Stimulated activated CD4-positive, alpha-beta T cell treated with anti-CD3 and anti-CD28 coated beads, Interleukin-2, amount 100 ng/mL, for 48 hours (primary cell): ENCODE measurements at regions not wholly inside any gene's neighbourhood (a gene's known extent, or its start where the extent isn't known, plus 50 kb on each side); places are given as distances from the start of the nearest gene placed in this dataset.

Experiments
- DNase-seq, 2 donors: peaks; one replicate each; pipeline ENCODE4 v3.0.0-alpha.2; 2020

DNA sequence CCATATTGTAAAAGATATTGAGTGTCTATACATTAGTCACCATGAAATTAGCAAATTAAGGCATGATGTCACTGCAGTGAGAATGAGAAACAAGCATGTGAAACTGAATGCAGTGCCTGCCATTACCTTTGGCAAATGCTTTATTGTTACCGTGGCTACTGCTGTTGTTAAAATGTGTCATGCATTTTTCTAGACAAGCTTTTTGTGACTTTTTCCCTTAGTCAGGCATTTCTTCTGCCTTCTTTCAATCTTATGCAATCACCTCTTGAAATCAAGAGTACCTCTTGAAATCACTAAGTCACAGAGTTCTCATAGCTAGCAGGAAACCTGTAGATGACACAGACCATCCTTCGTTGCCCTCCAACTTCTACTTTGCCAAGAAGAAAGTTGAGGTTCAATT is 461.7 kb upstream of the TENM4 start:
- no peak for DNase-seq

DNA sequence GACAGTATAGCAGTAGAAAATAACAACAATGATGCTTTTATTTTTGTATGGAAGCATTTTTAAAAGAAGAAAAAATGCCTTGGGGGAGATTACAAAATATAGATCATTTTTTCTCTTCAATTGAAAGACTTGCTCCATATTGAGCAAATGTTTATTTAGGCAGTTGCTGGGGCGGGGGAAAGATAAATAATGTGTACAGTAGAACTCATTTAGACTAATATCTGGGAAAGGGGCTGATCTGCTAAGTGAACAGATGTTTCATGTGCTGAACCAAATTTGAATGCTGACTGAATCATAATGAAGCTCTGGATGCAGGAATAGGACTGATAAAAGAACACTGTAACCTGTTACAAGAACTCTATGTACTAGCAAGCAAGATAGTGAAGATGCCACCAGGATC is 457.1 kb upstream of the TENM4 start:
- no peak for DNase-seq

DNA sequence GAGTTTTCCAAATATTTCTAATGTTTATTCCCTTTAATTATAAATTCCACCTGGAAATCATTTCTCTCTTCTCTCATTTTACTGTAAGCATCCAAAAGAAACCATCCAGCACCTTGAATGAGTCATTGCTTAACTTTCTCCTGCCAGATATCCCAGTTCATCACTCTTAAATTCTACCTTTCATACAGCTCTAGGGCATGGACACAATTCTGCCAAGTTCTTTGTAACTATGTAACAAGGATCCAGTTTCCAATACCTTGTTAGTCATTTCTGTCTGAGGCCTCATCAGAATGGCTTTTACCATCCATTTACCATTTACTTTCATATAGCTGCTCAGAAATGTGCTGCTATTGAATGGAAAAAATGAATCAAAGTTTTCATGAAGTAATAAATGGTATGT is 455.4 kb upstream of the TENM4 start:
- DNase-seq: no peak

DNA sequence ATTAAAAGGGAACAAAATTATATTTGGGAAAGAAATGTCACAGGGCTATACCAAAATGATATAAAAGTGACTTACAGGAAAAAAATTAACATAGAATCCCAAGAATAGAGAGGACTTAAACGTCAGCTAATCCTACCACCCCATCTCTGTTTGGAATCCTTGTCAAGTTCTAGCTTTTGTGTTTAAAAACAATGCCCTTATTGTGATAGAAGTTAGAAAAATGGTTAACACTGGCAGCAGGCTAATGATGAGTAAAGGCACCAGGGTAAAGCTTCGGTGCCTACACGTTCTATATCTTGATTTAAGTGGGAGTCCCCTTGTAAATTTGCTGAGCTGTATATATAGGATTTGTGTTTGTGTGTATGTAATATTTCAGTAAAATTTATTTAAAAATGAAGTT is 453.3 kb upstream of the TENM4 start:
- no peak for DNase-seq

DNA sequence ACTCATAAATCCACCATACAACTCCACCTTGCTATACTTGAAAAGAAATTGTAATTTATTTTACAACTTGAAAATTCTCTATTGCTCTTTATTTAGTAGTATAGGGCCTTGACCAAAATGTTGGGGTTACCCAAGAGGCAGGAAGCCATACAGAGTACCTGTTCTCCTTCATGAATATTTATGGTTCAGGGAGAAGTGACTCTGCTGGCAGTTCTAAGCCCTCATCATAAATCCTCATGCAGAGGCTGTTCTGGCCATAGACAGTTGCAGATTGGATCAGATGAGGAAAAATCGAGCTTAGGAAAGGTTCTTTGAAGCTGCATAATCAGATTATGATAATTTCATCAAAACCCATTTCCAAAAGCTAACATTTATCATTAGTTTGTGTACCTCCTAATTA is 449.4 kb upstream of the TENM4 start:
- DNase-seq: no peak

DNA sequence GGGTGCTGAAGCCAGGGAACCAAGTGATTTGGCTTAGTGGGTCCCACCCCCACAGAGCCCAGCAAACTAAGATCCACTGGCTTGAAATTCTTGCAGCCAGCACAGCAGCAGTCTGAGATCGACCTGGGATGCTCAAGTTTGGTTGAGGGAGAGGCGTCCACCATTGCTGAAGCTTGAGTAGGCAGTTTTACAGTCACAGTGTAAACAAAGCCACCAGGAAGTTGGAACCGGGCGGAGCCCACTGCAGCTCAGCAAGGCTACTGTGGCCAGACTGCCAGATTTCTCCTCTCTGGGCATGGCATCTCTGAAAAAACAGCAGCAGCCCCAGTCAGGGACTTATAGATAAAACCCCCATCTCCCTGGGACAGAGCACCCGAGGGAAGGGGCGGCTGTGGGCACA is 424.1 kb upstream of the TENM4 start:
- DNase-seq: no peak

DNA sequence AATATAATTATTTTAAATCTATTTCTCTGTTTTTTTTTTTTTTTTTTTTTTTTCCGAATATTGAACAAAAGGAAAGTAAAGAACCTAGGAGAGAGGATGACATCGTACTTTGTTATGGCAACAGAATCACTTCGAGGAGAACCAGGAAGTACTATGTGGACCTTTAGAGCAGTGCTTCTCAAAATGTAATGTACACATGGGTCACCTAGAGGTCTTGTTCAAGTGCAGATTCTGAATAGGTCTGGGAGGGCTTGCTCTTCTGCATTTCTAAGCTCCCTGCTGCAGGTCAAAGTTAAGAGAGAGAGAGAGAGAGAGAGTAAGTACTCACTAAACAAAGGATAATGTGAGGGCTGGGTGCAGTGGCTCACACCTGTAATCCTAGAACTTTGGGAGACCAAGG is 419.5 kb upstream of the TENM4 start:
- DNase-seq: no peak

DNA sequence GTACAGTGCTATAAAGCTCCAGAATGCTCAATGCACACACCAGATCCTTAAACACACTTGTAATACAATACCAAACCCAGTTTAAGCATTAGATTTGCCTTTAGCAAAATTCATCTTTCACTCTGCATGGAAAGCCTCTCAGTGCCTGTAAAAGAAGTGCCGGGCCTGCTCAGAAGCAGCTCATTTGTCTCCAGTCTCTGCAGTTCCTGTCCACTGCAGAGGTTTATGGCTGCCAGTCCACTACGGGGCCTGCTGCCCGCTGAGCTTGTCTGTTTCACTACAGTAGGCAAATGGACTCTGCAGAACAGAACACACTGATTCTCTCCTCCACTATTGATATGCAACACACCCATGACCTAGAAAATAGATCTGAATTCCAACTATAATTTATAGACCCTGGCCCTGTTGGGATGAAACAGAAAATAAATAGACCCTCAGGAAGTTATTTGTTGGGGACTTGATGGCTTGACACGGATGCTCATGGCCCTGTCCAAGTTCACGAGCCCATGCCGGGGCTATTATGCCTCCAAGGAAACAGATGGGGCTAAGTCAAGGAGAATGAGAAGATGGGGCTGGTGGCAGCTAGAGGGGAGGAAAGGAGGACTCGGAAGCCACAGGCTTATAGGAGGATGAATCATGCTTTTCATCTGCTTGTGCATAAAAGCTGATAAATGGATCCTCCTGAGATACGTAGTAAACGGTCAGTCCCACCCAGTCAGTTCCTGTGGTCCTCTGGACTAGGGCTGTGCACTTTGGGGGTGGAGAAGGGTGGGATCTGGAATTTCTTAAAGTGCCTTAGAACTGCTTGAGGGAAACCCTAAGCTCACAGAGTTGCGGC is 416.8 kb upstream of the TENM4 start:
- DNase-seq: no peak

DNA sequence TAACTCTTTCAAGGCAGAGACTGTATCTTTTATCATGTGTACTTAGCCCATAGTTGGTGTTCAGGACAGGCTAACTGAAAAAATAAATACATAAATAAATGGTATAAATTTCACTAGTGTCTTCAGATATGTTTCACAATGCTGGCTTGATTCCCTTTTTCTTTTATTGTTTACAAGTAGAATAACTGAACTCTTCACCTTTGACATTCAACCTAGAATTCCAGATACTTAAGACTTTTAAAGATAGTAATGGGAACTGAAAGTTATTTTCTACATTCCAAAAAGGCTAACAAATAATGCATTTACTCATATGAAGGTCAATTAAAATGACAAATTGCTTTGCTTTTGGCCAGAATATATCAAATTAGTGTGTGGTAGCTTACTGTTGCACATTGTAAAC is 411.3 kb upstream of the TENM4 start:
- no peak for DNase-seq

DNA sequence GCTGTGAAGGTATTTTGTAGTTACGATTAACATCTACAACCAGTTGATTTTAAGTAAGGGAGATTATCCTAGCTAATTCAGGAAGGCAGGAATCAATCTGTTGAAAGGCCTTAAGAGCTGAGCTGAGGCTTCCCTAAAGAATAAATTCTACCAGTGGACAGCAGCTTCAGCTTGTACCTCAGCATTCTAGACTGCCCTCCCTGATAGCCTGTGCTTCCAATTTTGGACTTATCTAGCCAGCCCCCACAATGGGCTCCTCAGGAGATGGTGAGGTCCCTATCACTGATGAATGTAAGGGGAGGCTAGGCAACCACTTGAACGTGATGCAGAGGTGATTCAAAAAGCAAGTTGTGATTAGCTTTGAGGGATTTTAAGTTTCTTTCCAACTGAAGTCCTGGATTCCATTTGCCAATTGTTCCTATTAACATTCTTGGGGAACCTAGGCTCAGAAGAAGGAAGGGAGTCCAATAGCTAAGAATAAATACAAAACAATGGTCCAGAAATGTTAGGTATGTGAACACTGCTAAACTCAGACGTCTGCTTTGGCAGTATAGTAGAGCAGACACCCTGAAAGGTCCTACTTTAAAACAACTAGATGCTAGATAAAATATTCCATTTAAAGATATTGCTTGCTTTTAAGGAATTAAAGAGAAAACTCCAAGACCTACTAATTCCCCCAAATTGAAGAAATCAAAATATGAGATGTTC is 404.3 kb upstream of the TENM4 start:
- no peak for DNase-seq

DNA sequence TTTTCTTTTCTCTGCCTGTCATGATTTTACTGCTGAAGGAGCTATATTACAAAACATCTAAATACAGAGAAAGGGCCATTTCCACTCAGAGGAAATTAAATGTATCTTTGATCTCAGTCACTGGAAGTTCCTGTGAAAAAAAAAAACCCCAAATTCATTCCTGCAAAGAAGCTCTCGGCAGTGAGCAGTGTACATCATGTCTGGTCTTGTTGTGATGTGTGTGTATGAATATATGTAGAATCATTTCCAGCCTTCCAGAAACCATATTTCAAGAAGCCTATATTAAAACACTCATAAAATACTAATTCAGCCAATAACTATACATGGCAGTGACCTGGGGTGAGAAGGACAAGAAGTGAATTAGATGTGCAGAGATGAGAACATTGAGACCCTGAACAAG is 393.2 kb upstream of the TENM4 start:
- DNase-seq: no peak

DNA sequence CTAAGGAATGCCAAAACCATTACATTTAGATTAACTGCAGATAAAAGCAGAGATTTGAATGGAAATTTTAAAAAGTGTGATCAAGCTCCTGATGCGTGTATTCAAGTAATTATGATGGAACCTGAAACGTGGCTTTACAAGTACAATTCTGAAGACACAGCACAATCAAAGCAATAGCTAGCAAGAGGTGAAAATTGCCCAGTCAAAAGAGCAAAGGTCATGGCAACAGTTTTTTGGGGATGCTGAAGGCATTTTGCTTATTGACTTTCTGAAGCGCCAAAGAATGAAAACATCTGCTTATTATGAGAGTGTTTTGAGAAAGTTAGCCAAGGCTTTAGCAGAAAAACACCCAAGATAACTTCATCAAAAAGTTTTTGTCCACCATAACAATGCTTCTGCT is 389.6 kb upstream of the TENM4 start:
- no peak for DNase-seq

DNA sequence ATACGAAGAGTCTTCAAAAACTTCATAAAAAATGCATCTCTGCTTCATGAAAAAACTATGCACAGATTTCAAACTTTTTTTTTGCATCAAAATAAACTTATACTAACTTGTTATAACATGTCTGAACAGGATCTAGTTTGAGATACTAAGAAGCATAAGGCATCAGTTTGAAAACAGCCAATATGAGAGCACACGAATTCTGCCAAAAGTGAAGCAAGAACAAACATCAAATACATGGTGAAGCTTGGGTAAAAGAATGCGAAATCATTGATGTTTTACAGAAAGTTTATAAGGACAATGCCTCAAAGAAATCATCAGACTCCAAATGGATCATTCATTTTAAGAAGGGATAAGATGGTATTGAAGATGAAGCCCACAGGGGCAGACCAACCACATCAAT is 389.1 kb upstream of the TENM4 start:
- no peak for DNase-seq

DNA sequence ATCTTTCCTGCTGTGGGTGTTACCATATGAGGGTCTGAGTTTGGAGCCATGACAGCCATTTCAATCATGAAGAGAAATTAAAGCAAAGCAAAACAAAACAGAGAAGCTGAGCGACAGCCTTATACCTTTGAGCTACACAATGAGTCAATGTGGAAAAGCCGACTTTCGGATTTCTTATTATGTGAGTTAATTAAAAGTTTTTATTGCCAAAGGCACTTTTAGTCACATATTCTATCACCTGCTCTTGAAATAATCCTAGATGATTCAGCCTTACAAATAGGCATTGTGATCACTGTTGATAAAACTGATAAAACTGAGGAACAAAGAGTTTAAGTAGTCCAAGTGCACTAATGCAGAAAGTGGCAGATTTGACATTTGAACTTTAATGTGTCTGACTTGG is 381.9 kb upstream of the TENM4 start:
- DNase-seq: no peak

DNA sequence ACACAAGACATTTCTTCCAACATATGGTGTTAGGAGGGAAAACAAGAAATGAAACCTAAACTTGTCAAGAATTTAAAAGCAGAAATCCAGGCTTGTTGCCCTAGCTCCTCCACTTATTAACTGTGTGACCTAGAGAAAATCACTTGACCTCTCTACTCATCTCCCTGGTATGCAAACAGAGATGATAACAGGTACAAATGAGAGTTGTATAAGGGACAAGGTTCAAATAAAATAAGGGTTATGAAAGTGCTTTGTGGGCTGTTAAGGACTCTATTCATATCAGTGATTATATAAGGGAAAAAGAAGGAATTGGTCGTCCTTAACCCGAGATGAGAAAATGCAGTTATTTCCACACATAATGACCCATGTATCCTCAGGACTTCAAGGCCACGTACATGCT is 372.7 kb upstream of the TENM4 start:
- no peak for DNase-seq

DNA sequence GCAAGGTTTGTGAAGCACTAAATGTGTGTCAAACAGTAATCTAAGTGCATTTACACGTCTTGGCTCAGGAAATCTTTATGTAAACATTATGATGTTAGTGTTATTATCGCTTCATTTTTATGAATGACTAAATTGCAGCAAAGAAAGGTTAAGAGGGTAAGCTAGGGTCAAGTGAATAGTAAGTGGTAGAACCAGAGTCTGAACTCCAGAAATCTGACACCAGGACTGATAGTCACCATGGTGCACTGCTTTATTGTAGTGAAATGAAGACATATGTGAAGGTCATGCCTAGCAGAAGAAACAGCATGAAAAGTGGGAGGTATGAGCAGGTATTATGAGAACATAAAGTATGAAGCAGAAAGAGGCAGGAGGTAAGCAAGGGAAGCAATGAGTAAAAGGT is 368.7 kb upstream of the TENM4 start:
- DNase-seq: no peak

DNA sequence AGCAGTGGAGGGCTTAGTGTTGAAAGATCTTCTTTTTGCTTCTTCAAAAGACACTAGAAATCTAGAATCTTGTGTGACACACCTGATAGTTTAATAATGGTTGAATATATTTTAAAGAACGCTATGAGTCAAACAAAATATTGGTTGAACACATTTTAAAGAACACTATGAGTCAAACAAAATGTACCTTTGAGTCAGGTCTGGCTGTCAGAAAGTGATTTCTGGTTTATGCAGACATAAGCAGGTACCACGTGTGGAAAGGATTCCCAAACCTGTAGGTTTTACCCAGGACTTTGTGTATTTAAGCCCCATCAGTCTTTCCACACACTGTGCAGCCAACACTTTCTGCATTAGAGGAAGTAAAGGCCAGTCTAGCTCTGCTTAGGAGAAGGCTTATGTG is 366.7 kb upstream of the TENM4 start:
- no peak for DNase-seq

DNA sequence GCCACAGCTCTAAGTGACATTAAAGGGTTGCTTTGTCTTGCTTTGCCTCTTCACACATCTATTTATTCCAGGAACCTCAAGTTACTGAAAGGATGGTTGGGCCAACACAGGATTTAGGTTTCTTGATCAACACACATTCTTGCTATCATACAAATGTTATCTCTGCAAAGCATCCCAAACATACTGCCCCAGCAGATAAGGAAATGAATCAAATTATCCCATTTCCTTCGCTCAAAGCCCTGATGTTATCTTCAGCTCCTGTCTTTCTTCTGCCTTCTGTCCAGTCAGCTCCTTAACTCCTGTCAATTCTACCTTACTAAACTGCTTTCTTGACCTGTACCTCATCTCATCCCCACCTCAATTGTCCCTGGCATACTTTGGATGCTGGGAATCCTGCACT is 355.9 kb upstream of the TENM4 start:
- DNase-seq: no peak

DNA sequence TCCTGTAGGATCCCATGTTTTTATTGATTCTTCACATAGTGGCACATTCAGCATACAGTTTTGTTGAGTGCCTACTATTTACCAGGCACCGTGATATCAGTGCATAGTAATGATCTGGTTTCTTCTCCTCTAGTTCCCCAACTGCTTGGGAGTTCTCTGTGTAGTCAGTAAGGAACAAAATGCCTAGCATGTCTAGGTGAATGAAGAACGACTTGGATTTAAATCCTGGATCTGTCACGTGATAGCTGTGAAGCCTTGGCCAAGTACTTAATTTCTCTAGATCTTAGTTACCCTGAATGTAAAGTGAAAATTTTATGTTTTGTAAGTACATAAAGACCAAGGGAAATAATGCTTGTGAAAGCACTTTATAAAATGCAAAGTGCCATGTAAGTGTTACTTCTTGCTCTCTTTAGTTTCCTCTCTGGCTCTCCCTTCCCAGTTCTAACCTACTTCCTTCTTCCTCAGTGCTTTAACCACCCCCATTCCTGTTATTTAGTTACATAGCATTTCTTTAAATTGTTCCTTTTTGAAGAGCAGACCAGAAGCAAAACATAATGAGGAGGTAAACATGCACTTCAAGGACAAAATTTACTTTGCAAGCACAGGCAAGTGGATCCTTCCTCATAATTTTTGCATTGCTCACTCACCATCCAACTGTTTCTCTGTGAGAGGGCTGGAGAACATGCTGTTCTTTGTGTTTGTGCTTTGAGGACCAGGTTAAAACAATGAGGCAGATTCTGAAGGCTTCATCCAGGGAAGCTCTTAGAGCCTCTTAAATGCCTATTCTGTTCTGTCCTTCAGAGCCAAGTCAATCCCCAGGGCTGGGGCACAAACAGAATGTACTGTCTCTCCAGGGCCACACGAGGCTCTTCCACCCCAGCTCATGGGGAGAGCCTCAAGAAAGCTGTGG is 353.9 kb upstream of the TENM4 start:
- no peak for DNase-seq

DNA sequence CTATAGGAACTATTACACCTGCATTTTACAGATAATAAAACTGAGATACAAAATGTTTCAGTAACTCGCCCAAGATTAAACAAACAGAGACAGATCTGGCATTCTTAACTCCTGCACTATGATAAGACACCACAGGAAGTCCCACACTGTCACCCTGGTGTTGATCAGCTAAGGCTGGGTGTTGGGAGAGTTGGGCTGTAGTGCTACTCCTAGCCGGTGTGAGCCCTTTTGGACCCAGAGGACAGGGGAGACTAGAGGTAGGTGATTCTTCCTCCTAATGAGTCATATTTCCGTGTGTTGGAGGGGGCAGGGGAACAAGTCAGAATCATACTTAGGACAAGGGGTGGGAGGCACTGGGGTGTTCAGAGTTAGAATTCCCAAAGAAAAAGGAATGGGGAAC is 353.2 kb upstream of the TENM4 start:
- no peak for DNase-seq

DNA sequence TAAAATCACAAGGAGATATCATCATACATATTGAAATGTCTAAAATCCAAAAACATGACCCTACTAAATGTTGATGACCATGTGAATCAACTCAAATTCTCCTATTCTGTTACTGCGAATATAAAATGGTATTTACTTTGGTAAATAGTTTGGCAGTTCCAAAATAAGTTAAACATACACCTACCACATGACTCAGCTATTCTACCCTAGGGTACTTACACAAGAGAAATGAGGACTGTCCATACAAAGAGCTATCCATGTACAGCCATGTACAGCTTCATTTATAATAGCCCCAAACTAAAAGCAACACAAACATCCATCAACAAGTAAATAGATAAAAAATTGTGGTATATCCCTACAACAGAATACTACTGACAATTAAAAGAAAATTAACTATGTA is 346.1 kb upstream of the TENM4 start:
- no peak for DNase-seq

DNA sequence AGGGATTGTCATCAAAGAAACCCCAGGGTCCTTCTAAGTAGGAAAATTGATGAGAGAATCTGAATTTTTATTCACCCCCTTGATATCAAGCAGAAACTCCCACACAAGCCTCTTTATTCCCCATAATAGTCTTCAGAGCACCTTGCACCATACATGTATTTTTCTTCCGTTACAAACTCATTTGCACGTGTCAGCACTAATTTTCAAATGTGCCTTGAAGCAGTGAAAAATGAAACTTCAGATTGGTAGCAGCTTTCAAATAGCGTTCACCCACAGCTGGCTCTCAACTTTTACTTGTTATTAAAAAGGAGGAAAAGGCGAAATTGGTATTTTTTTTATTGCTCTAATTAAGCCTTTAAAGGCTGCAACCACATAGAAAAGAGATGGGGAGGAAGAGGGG is 343.0 kb upstream of the TENM4 start:
- DNase-seq: no peak

DNA sequence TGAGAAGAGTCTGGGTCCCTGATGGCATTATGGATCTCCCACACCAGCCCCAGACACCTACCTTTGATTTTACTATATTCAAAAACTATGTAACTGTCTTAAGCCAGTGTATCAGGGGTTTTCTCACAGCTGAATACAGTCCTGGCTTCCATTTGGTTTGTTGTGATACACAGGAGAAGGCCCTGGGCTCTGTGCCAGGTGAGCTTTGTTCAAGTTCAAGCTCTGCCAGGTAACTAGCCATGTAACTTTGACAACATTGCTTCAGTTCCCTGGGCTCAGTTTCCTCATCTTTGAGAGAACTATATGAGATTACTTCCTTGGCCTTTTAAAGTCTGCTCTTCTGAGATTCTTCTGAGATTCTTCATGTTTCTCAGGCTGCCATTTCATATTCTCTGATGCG is 327.5 kb upstream of the TENM4 start:
- DNase-seq: no peak
